ENCODE measurements at regions not wholly inside any gene's neighbourhood (a gene's known extent, or its start where the extent isn't known, plus 50 kb on each side); places are given as distances from the start of the nearest gene placed in this dataset.

GRCh38 chr10:130958981-130959751 is 352.4 kb downstream of the TCERG1L start:
- Histone ChIP-seq H3K4me1 (no peaks in the 10 kb centered on the region), H3K4me3 (no peak overlapping the region), H3K36me3 (no peaks in the 10 kb centered on the region), H3K27me3 (no peaks in the 10 kb centered on the region), H3K9me3 (no peaks in the 10 kb centered on the region), H3K27ac (no peak overlapping the region)
- 89 to 90% methylated on average over 9 to 16 of the region's 16 CpGs for WGBS, 2 donors
- ATAC-seq (ENCODE audit: low FRiP score in 2 of 2), result no peak
- no peak for DNase-seq
- TF ChIP-seq EP300 (IDR thresholded peaks at IDR 0.05) (no peak), POLR2AphosphoS5 (IDR thresholded peaks at IDR 0.05) (no peak), CTCF (IDR thresholded peaks at IDR 0.05) (no peak), POLR2A (IDR thresholded peaks at IDR 0.05) (no peak)

GRCh38 chr10:130959752-130960195 is 351.7 kb downstream of the TCERG1L start:
- TF ChIP-seq CTCF (IDR thresholded peaks at IDR 0.05), result no peak
- no peak for TF ChIP-seq POLR2AphosphoS5 (IDR thresholded peaks at IDR 0.05)
- TF ChIP-seq POLR2A (IDR thresholded peaks at IDR 0.05), result no peak
- ATAC-seq (ENCODE audit: low FRiP score in 2 of 2) (no peak), DNase-seq (no peak)
- H3K36me3 ChIP-seq, result no peaks in the 10 kb centered on the region
- WGBS, 2 donors, result 65 to 68% methylated on average over 8 of the region's 8 CpGs
- H3K4me1 ChIP-seq, result no peaks in the 10 kb centered on the region
- no peaks in the 10 kb centered on the region for H3K9me3 ChIP-seq
- no peaks in the 10 kb centered on the region for H3K27me3 ChIP-seq
- H3K27ac ChIP-seq, result no peak overlapping the region
- H3K4me3 ChIP-seq, result no peak overlapping the region

- WGBS, 2 donors, result 76 to 84% methylated on average over 7 to 8 of the region's 8 CpGs
- H3K9me3 ChIP-seq, result no peaks in the 10 kb centered on the region
- TF ChIP-seq POLR2A (IDR thresholded peaks at IDR 0.05), result no peak
- TF ChIP-seq CTCF (IDR thresholded peaks at IDR 0.05), result no peak
- H3K4me3 ChIP-seq, result no peak overlapping the region
- no peak overlapping the region for H3K27ac ChIP-seq
- H3K36me3 ChIP-seq, result no peaks in the 10 kb centered on the region
- H3K4me1 ChIP-seq, result no peaks in the 10 kb centered on the region
- no peak for DNase-seq
- ATAC-seq (ENCODE audit: low FRiP score in 2 of 2), result no peak
- H3K27me3 ChIP-seq, result no peaks in the 10 kb centered on the region
These were observed 351.0 kb downstream of the TCERG1L start for GRCh38 chr10:130960531-130960930.

GRCh38 chr10:130961506-130962239 is 349.8 kb downstream of the TCERG1L start:
- Histone ChIP-seq H3K4me3 (no peak overlapping the region), H3K36me3 (no peaks in the 10 kb centered on the region), H3K4me1 (no peaks in the 10 kb centered on the region), H3K9me3 (no peaks in the 10 kb centered on the region), H3K27ac (no peak overlapping the region), H3K27me3 (no peaks in the 10 kb centered on the region)
- TF ChIP-seq CTCF (IDR thresholded peaks at IDR 0.05), result no peak
- TF ChIP-seq EP300 (IDR thresholded peaks at IDR 0.05), result no peak
- TF ChIP-seq POLR2A (IDR thresholded peaks at IDR 0.05), result no peak
- no peak for TF ChIP-seq POLR2AphosphoS5 (IDR thresholded peaks at IDR 0.05)
- WGBS, 2 donors, result 81 to 92% methylated on average over 5 of the region's 5 CpGs
- DNase-seq, result no peak
- ATAC-seq (ENCODE audit: low FRiP score in 2 of 2), result peak in 1 of 2 donors; percentile 5
